Heart right ventricle (tissue), 16 donors: ENCODE measurements at regions not wholly inside any gene's neighbourhood (a gene's known extent, or its start where the extent isn't known, plus 50 kb on each side); places are given as distances from the start of the nearest gene placed in this dataset.

Experiments used
- ATAC-seq, 8 donors: fragments of 200-7000 bp; cut with Tn5 transposase; one replicate each; pipeline ENCODE4 v1.9.1; 2020; ENCODE audit warnings: mild to moderate bottlenecking in 8 of 8, moderate library complexity in 8 of 8, moderate number of reproducible peaks in 1 of 8
- DNase-seq, 2 donors: peaks; one replicate each; pipeline ENCODE4 v3.0.0-alpha.2; 2020
- H3K27ac ChIP-seq, 10 donors: fragments of 200-600 bp; sonication (generic) in 2 of 10; one replicate each; pipeline versions ENCODE4 v1.5.0 to v1.8.0; 2020 to 2022; ENCODE audit warnings: mild to moderate bottlenecking in 3 of 10
- H3K27me3 ChIP-seq, 7 donors: fragments of 200-600 bp; one replicate each; pipeline ENCODE4 v1.8.0; 2021 to 2022; ENCODE audit warnings: mild to moderate bottlenecking in 2 of 7
- H3K36me3 ChIP-seq, 9 donors: fragments of 200-600 bp; sonication (generic) in 1 of 9; one replicate each; pipeline versions ENCODE4 v1.5.0 to v1.8.0; 2020 to 2022; ENCODE audit warnings: mild to moderate bottlenecking in 2 of 9
- H3K4me1 ChIP-seq, 9 donors: fragments of 200-600 bp; sonication (generic) in 1 of 9; one replicate each; pipeline versions ENCODE4 v1.5.0 to v1.8.0; 2020 to 2022; ENCODE audit warnings: mild to moderate bottlenecking in 4 of 9
- H3K4me3 ChIP-seq, 10 donors: fragments of 200-600 bp; sonication (generic) in 2 of 10; one replicate each; pipeline versions ENCODE4 v1.5.0 to v1.8.0; 2020 to 2022; ENCODE audit warnings: mild to moderate bottlenecking in 7 of 10, moderate library complexity in 2 of 10
- H3K9me3 ChIP-seq, 11 donors: fragments of 200-600 bp in 10 of 11; sonication (generic) in 2 of 11; one replicate each; pipeline versions ENCODE4 v1.5.0 to v1.8.0; 2013 to 2022; ENCODE audit warnings: mild to moderate bottlenecking in 2 of 11, control low read depth in 1 of 11, moderate library complexity in 1 of 11
- WGBS, 2 donors: extraction: QIAGEN DNeasy Blood & Tissue Kit; methylation state at CpG; one replicate each; pipeline ENCODE4 v1.1.7; 2013; ENCODE audit warnings: inconsistent platforms in 1 of 2; 5-methylcytosine and 5-hydroxymethylcytosine counted together
- intact Hi-C, 10 donors: fragments of 100-400 bp; cut with DNase I; formaldehyde crosslinking; loops; one replicate each; pipeline versions ENCODE4 v1.11.1 to v1.14.2; 2022
- TF ChIP-seq, protein P1 (sequence below), 9 donors: fragments of 200-600 bp; sonication (generic) in 2 of 9; IDR thresholded peaks; one replicate each; pipeline versions ENCODE4 v1.5.0 to v1.8.0; 2021 to 2022; ENCODE audit warnings: antibody characterized with exemption in 9 of 9, mild to moderate bottlenecking in 5 of 9, moderate library complexity in 1 of 9
- donor health status: Arrhythmogenic right ventricular cardiomyopathy.
- donor health status: ischemic (EF 13 %, LVEDD 7.1; RV severe dilation, severe dysfunction).
- donor health status: healthy with polysubstance abuse.
- donor health status: DM: no; HTN: yes; CAD: no.
- donor health status: DM: no; HTN: no; CAD: no.
- donor health status: ischemic (EF 25% LVEDD 6.9; RV normal size, moderate dysfunction).
- donor health status: ischemic (EF 25% LVEDD 5.7; RV mildly dilated, moderate dysfunction).
- donor health status: healthy.
- donor health status: DM: yes; HTN: yes; CAD: no.
- donor health status: Ischemic cardiomyopathy.
- donor health status: ischemic (EF 35%, LVEDD 5.7; RV mildly dilated, moderate dysfunction).
- donor health status: nonischemic (EF 11% LVEDD 7.7; RV severe dilation, severe dysfunction).
- donor health status: DM: yes; HTN: yes; CAD: no.
- donor health status: PGD.
- donor health status: ischemic (EF 29% LVEDD 5.4; RV normal size, mild dysfunction).
- donor health status: nonischemic (EF 23%, LVEDD 6.1; RV moderate dilation, normal function).

DNA sequence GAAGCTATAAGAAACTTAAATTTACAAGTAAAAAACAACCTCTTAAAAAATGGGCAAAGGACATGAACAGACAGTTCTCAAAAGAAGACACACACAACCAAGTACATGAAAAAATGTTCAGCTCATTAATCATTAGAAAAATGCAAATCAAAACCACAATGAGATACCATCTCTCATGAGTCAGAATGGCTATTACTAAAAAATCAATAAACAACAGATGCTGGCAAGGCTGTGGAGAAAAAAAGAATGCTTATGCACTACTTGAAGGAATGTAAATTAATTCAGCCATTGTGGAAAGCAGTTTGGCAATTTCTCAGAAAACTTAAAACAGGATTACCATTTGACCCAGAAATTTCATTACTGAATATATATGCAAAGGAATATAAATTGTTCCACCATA, 666.3 kb upstream of the GRIA3 start:
- H3K4me1 ChIP-seq, result no peaks in the 10 kb centered on the region
- no peaks in the 10 kb centered on the region for H3K36me3 ChIP-seq
- no peaks in the 10 kb centered on the region for H3K27me3 ChIP-seq
- TF ChIP-seq, protein P1, sequence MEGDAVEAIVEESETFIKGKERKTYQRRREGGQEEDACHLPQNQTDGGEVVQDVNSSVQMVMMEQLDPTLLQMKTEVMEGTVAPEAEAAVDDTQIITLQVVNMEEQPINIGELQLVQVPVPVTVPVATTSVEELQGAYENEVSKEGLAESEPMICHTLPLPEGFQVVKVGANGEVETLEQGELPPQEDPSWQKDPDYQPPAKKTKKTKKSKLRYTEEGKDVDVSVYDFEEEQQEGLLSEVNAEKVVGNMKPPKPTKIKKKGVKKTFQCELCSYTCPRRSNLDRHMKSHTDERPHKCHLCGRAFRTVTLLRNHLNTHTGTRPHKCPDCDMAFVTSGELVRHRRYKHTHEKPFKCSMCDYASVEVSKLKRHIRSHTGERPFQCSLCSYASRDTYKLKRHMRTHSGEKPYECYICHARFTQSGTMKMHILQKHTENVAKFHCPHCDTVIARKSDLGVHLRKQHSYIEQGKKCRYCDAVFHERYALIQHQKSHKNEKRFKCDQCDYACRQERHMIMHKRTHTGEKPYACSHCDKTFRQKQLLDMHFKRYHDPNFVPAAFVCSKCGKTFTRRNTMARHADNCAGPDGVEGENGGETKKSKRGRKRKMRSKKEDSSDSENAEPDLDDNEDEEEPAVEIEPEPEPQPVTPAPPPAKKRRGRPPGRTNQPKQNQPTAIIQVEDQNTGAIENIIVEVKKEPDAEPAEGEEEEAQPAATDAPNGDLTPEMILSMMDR (IDR thresholded peaks at IDR 0.05), result no peak
- ATAC-seq (no peak), DNase-seq (no peak)
- intact Hi-C loops, result no loop called here
- no peak overlapping the region for H3K27ac ChIP-seq
- no peaks in the 10 kb centered on the region for H3K9me3 ChIP-seq
- no peak overlapping the region for H3K4me3 ChIP-seq

DNA sequence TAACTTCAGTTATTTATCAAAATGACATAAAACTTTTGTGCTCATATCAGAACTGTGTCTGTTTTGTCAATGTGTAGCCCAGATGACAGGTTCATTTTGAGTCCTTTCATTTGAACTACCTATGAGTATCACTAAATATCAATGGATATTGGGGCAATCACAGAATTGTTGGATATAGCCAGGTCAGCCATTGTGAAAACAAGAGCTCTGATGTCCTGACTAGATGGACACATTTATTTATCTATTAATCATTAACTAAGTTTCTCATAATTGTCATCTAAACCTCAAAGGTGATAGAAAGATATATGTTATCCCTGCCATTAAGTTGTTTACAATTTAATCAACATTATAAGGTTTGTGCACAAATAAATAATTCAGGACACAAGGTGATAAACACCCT, 638.3 kb upstream of the GRIA3 start:
- Histone ChIP-seq H3K27me3 (no peaks in the 10 kb centered on the region), H3K36me3 (no peaks in the 10 kb centered on the region), H3K4me1 (no peaks in the 10 kb centered on the region), H3K27ac (no peak overlapping the region), H3K9me3 (peaks cover 0 to 3% (median 0%) of the 10 kb centered on the region in 11 donors), H3K4me3 (no peak overlapping the region)
- TF ChIP-seq, protein P1 (IDR thresholded peaks at IDR 0.05), result no peak
- intact Hi-C loops, result no loop called here
- DNase-seq (no peak), ATAC-seq (no peak)

DNA sequence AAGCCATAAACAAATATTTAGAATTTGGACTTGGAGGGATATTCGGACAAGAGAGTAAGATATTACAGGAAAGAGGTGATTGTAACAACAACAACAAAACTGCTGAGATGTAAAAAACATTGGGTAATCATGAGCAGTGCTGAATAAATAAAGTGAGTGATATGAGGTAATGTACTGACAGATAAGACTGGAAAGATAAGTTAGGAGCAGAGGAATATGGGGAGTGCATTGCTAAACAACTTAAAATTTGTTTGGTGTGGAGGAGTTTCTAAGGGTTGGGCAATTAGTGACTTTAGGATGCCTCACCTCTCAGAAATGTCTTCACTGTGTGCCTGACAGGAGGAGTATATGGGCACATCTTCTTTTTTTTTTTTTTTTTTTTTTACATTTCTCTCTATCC, 637.8 kb upstream of the GRIA3 start:
- intact Hi-C loops, result no loop called here
- Histone ChIP-seq H3K4me3 (no peak overlapping the region), H3K36me3 (no peaks in the 10 kb centered on the region), H3K27ac (no peak overlapping the region), H3K9me3 (peaks cover 0 to 3% (median 0%) of the 10 kb centered on the region in 11 donors), H3K4me1 (no peaks in the 10 kb centered on the region), H3K27me3 (no peaks in the 10 kb centered on the region)
- WGBS, 2 donors, result 70% methylated on average over 1 of the region's 1 CpG
- TF ChIP-seq, protein P1 (IDR thresholded peaks at IDR 0.05), result no peak
- DNase-seq (no peak), ATAC-seq (no peak)

DNA sequence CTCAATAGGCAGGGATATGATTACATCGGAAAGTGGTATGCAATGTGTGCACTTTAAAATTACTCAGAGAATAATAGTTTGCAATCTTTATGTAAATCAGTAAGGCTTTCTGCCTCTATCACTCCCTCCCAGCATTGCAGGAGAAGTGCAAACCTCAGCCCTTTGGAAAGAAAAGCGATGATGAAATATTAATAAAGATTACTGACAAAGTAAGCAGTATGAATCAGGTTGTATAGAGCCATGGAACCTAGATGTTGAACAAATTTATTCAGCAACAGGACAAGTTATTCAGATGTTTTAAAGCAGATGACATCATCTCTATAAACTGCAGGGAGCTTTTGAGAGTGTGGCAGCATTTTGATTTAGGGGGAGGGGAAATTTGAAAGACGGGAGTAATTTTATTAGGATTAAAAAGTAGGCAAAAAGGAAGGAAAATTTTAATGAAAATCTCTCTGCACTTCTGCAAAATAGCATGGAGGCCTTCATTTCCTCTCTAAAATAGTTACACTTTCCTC, 631.7 kb upstream of the GRIA3 start:
- H3K27me3 ChIP-seq, result no peaks in the 10 kb centered on the region
- no peaks in the 10 kb centered on the region for H3K36me3 ChIP-seq
- H3K9me3 ChIP-seq, result peaks cover 0 to 12% (median 0%) of the 10 kb centered on the region in 11 donors
- H3K4me3 ChIP-seq, result no peak overlapping the region
- intact Hi-C loops, result loop anchor here in 1 of 10 donors (2.0 kb wide), 1 partner anchor 174 kb away; no protein-coding TSS in a partner anchor
- TF ChIP-seq, protein P1 (IDR thresholded peaks at IDR 0.05), result no peak
- no peaks in the 10 kb centered on the region for H3K4me1 ChIP-seq
- WGBS, 2 donors, result 82 to 84% methylated on average over 3 of the region's 3 CpGs
- ATAC-seq, result no peak
- no peak overlapping the region for H3K27ac ChIP-seq
- DNase-seq, result no peak
